Astrocyte of the cerebellum (primary cell): ENCODE measurements at regions not wholly inside any gene's neighbourhood (a gene's known extent, or its start where the extent isn't known, plus 50 kb on each side); places are given as distances from the start of the nearest gene placed in this dataset.
"Not testable (repeated sequence)": the region's sequence is repeated elsewhere in the genome, so short reads cannot be mapped to it uniquely, and the experiment has no call there.

Experiments used
- DNase-seq: peaks from one replicate; pipeline ENCODE4 v3.0.0-alpha.2; 2011; ENCODE audit warnings: low read depth
- H3K4me3 ChIP-seq: 2 replicates; pipeline ENCODE4 v1.5.1; 2011; ENCODE audit warnings: mild to moderate bottlenecking, low read depth, low read length, moderate library complexity
- CTCF ChIP-seq: IDR thresholded peaks from 2 replicates; pipeline ENCODE4 v1.5.1; 2012; ENCODE audit warnings: low read length, low read depth, moderate library complexity, mild to moderate bottlenecking; ENCODE audit errors: missing control alignments
- in situ Hi-C: cut with HindIII; loops from 2 replicates; pipeline ENCODE4 v1.10.0; 2017; ENCODE audit warnings: low sequenced_read_pairs

- no peak overlapping the region for H3K4me3 ChIP-seq
- DNase-seq = no peak
- no peak for TF ChIP-seq CTCF
- in situ Hi-C loops = no loop called here
These were observed 446.0 kb downstream of the XIRP2 start for GRCh38 chr2:167334146-167334742.

- no peak for DNase-seq
- H3K4me3 ChIP-seq = no peak overlapping the region
- in situ Hi-C loops = no loop called here
- TF ChIP-seq CTCF = no peak
These were observed 445.0 kb downstream of the XIRP2 start for GRCh38 chr2:167333245-167333644.

GRCh38 chr2:167332358-167332757 lies 444.1 kb downstream of the XIRP2 start:
- no peak for TF ChIP-seq CTCF
- in situ Hi-C loops = no loop called here
- H3K4me3 ChIP-seq = no peak overlapping the region
- no peak for DNase-seq

GRCh38 chr2:167331636-167332232 lies 443.5 kb downstream of the XIRP2 start:
- H3K4me3 ChIP-seq = no peak overlapping the region
- in situ Hi-C loops = no loop called here
- DNase-seq = no peak
- no peak for TF ChIP-seq CTCF

- in situ Hi-C loops, DNase-seq, H3K4me3 ChIP-seq: not testable (repeated sequence)
These were observed 440.5 kb downstream of the XIRP2 start for GRCh38 chr2:167328808-167329207.

GRCh38 chr2:167322795-167323194 lies 434.5 kb downstream of the XIRP2 start:
- no peak for DNase-seq
- no peak for TF ChIP-seq CTCF
- no peak overlapping the region for H3K4me3 ChIP-seq
- in situ Hi-C loops = no loop called here

- in situ Hi-C loops = no loop called here
- H3K4me3 ChIP-seq = no peak overlapping the region
- peak; percentile 66 for DNase-seq
- no peak for TF ChIP-seq CTCF
These were observed 430.3 kb downstream of the XIRP2 start for GRCh38 chr2:167318581-167318980.
